K562 (cell line): ENCODE measurements at regions not wholly inside any gene's neighbourhood (a gene's known extent, or its start where the extent isn't known, plus 50 kb on each side); places are given as distances from the start of the nearest gene placed in this dataset.
"Not testable (repeated sequence)": the region's sequence is repeated elsewhere in the genome, so short reads cannot be mapped to it uniquely, and the experiment has no call there.

Experiments used
- ATAC-seq: fragments of 200-7000 bp; cut with Tn5 transposase; 3 replicates; pipeline ENCODE4 v1.9.1; 2020; ENCODE audit warnings: moderate library complexity
- BruUV-seq: library from RNA; stranded (reverse); fragments of 400-500 nt; replicated peaks from 2 replicates; lab custom pipeline; 2021; lab: Mats Ljungman, UMichigan
- CTCF ChIA-PET: fragments of 300-600 bp; formaldehyde crosslinking; extraction: SDS; loops from one replicate; lab custom pipeline; 2021; ENCODE audit warnings: low intra/inter-chr PET ratio; lab: Yijun Ruan, JAX
- POLR2A ChIA-PET: fragments of 300-600, 350-650 bp; sonication (Branson Sonifier 250); formaldehyde crosslinking; extraction: SDS; loops from one replicate; lab custom pipeline; 2021; ENCODE audit warnings: antibody characterized with exemption, inconsistent platforms; lab: Yijun Ruan, JAX
- DNase-seq, 4 experiments: peaks; one replicate each; pipeline versions ENCODE4 v3.0.0 to v3.0.0-alpha.2; 2011 to 2018; ENCODE audit warnings: low spot score in 3 of 4, mixed read lengths in 3 of 4; ENCODE audit errors: extremely low read depth in 1 of 4
- FAIRE-seq: peaks from 2 replicates; lab custom pipeline; 2011; peaks lifted over from hg19 to GRCh38; lab: Jason Lieb, UNC
- H2AFZ ChIP-seq: 2 replicates; pipeline ENCODE4 v1.6.0; 2011; ENCODE audit warnings: low read depth, low read length, control low read depth, inconsistent platforms
- H3K27ac ChIP-seq: fragments of 200-600 bp; 3 replicates; pipeline ENCODE4 v1.8.0; 2011; ENCODE audit warnings: low read depth, mild to moderate bottlenecking, control low read depth, inconsistent platforms, low read length, moderate library complexity, mixed read lengths; ENCODE audit errors: extremely low read depth
- H3K27me3 ChIP-seq, 2 experiments: fragments of 300-600 bp in 1 of 2; 2 replicates in 1 of 2; 3 replicates in 1 of 2; pipeline versions ENCODE4 v1.6.0 to v1.8.0; 2011; ENCODE audit warnings: inconsistent platforms in 2 of 2, low read length in 2 of 2, mild to moderate bottlenecking in 1 of 2, mixed read lengths in 1 of 2, moderate library complexity in 1 of 2; ENCODE audit not compliant: control insufficient read depth in 2 of 2, insufficient read depth in 2 of 2
- H3K36me3 ChIP-seq: fragments of 300-600 bp; 3 replicates; pipeline ENCODE4 v1.8.0; 2011; ENCODE audit warnings: mild to moderate bottlenecking, low read length, inconsistent platforms; ENCODE audit not compliant: control insufficient read depth, insufficient read depth
- H3K4me1 ChIP-seq, 2 experiments: fragments of 200-600 bp in 1 of 2; replicated peaks in 1 of 2; 2 replicates in 1 of 2; 3 replicates in 1 of 2; pipeline versions ENCODE4 v1.5.1 to v1.8.0; 2011; ENCODE audit warnings: inconsistent platforms in 2 of 2, low read length in 2 of 2, mild to moderate bottlenecking in 1 of 2, mixed read lengths in 1 of 2, moderate library complexity in 1 of 2; ENCODE audit not compliant: control insufficient read depth in 2 of 2, insufficient read depth in 2 of 2
- H3K4me2 ChIP-seq: 2 replicates; pipeline ENCODE4 v1.6.1; 2011; ENCODE audit warnings: low read length, control low read depth, inconsistent platforms, mixed read lengths; ENCODE audit not compliant: insufficient read depth
- H3K4me3 ChIP-seq: fragments of 200-600 bp; sonication (generic), shearing (Covaris generic); 2 replicates; pipeline ENCODE4 v1.5.1; 2016; ENCODE audit warnings: control low read depth, inconsistent platforms
- H3K79me2 ChIP-seq: fragments of 200-600 bp; 3 replicates; pipeline ENCODE4 v1.8.0; 2011; ENCODE audit warnings: low read length, inconsistent platforms; ENCODE audit not compliant: control insufficient read depth, insufficient read depth
- H3K9ac ChIP-seq, 2 experiments: 2 replicates each; pipeline versions ENCODE4 v1.6.0 to v1.6.1; 2011; ENCODE audit warnings: low read depth in 2 of 2, low read length in 2 of 2, control low read depth in 1 of 2, inconsistent platforms in 1 of 2, mild to moderate bottlenecking in 1 of 2, mixed read lengths in 1 of 2; ENCODE audit not compliant: insufficient read depth in 1 of 2
- H3K9me1 ChIP-seq: one replicate; pipeline ENCODE4 v1.6.0; 2011; ENCODE audit warnings: inconsistent platforms, mild to moderate bottlenecking, low read length, moderate library complexity; ENCODE audit not compliant: control insufficient read depth, insufficient read depth
- H3K9me3 ChIP-seq: replicated peaks from 2 replicates; pipeline ENCODE4 v1.5.1; 2011; ENCODE audit warnings: low read depth, low read length, inconsistent platforms; ENCODE audit not compliant: control insufficient read depth, insufficient read depth
- H4K20me1 ChIP-seq: replicated peaks from 2 replicates; pipeline ENCODE4 v1.6.1; 2011; ENCODE audit warnings: low read length, inconsistent platforms, mixed read lengths; ENCODE audit not compliant: control insufficient read depth, insufficient read depth
- ILK ChIP-seq: fragments of 450-650 bp; IDR thresholded peaks from 2 replicates; pipeline ENCODE4 v1.6.1; 2016; ENCODE audit warnings: missing genetic modification characterization, low read depth, mild to moderate bottlenecking, missing compliant biosample characterization, moderate library complexity, borderline replicate concordance
- KAT2B ChIP-seq: IDR thresholded peaks from one replicate; pipeline ENCODE4 v1.6.1; 2012; ENCODE audit warnings: low read depth, mild to moderate bottlenecking, control low read depth, inconsistent platforms, low read length, moderate library complexity
- NCOR1 ChIP-seq: fragments of 450-650 bp; IDR thresholded peaks from 2 replicates; pipeline ENCODE4 v1.6.1; 2016; ENCODE audit warnings: mild to moderate bottlenecking, moderate library complexity
- PHTF2 ChIP-seq: fragments of 250-450 bp; sonication (Bioruptor Pico); IDR thresholded peaks from 2 replicates; pipeline ENCODE4 v1.5.0; 2021; ENCODE audit warnings: mild to moderate bottlenecking
- YBX1 ChIP-seq: fragments of 450-650 bp; IDR thresholded peaks from 2 replicates; pipeline ENCODE4 v1.7.1; 2016; ENCODE audit warnings: mild to moderate bottlenecking
- ZBTB7A ChIP-seq: IDR thresholded peaks from 2 replicates; pipeline ENCODE4 v1.6.1; 2011; ENCODE audit warnings: low read depth, mild to moderate bottlenecking, low read length, moderate library complexity, borderline replicate concordance; ENCODE audit not compliant: control insufficient read depth
- WGBS: fragments of 100-300 bp; shearing (Covaris generic); methylation state at CpG from one replicate; pipeline ENCODE4 v1.1.6; 2016; ENCODE audit warnings: low coverage, mixed read lengths; ENCODE audit not compliant: insufficient coverage; ENCODE audit errors: missing lambda C conversion rate; 5-methylcytosine and 5-hydroxymethylcytosine counted together
- in situ Hi-C: fragments of 300-500 bp; cut with MboI; formaldehyde crosslinking; loops from 4 replicates; pipeline ENCODE4 v1.15.0; 2018; ENCODE audit warnings: inconsistent platforms, mixed read lengths
- intact Hi-C: fragments of 100-400 bp; cut with micrococcal nuclease; formaldehyde crosslinking; loops from 2 replicates; pipeline ENCODE4 v1.14.2; 2022
- TF ChIP-seq, protein P1 (sequence below): fragments of 250-450 bp; sonication (Bioruptor Pico); IDR thresholded peaks from 2 replicates; pipeline ENCODE4 v1.4.0; 2020

DNA sequence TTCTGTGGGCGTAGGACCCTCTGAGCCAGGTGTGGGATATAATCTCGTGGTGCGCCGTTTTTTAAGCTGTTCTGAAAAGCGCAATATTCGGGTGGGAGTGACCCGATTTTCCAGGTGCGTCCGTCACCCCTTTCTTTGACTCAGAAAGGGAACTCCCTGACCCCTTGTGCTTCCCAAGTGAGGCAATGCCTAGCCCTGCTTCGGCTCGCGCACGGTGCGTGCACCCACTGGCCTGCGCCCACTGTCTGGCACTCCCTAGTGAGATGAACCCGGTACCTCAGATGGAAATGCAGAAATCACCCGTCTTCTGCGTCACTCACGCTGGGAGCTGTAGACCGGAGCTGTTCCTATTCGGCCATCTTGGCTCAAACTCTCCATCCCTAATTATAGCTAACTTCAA is 82.9 kb downstream of the GASK1B start:
- H3K9me3 ChIP-seq, BruUV-seq, FAIRE-seq, POLR2A ChIA-PET, intact Hi-C loops, H3K4me1 ChIP-seq, H3K27me3 ChIP-seq, H3K79me2 ChIP-seq, H3K36me3 ChIP-seq, H3K9ac ChIP-seq, in situ Hi-C loops, H2AFZ ChIP-seq, H4K20me1 ChIP-seq, H3K4me3 ChIP-seq, CTCF ChIA-PET, H3K27ac ChIP-seq, ATAC-seq, H3K9me1 ChIP-seq, DNase-seq, H3K4me2 ChIP-seq: not testable (repeated sequence)
- 7% methylated on average over 14 of the region's 21 CpGs for WGBS

DNA sequence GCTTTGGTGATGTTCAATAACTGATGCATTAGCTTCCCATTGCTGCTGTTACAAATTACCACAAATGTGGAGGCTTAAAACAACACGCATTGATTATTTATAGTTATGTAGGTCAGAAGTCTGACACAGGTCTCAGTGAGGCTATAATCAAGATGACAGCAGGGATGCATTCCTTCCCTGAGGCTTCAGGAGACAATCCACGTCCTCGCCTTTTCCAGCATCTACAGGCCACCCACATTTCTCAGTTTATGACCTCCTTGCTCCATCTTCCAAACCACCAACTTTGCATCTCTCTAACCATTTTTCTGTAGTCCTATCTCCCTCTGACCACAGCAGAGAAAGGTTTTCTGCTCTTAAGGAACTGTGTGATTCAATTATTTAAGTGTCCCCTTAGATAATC is 92.5 kb downstream of the GASK1B start:
- in situ Hi-C loops = no loop called here
- H4K20me1 ChIP-seq = no peaks in the 10 kb centered on the region
- TF ChIP-seq, protein P1, sequence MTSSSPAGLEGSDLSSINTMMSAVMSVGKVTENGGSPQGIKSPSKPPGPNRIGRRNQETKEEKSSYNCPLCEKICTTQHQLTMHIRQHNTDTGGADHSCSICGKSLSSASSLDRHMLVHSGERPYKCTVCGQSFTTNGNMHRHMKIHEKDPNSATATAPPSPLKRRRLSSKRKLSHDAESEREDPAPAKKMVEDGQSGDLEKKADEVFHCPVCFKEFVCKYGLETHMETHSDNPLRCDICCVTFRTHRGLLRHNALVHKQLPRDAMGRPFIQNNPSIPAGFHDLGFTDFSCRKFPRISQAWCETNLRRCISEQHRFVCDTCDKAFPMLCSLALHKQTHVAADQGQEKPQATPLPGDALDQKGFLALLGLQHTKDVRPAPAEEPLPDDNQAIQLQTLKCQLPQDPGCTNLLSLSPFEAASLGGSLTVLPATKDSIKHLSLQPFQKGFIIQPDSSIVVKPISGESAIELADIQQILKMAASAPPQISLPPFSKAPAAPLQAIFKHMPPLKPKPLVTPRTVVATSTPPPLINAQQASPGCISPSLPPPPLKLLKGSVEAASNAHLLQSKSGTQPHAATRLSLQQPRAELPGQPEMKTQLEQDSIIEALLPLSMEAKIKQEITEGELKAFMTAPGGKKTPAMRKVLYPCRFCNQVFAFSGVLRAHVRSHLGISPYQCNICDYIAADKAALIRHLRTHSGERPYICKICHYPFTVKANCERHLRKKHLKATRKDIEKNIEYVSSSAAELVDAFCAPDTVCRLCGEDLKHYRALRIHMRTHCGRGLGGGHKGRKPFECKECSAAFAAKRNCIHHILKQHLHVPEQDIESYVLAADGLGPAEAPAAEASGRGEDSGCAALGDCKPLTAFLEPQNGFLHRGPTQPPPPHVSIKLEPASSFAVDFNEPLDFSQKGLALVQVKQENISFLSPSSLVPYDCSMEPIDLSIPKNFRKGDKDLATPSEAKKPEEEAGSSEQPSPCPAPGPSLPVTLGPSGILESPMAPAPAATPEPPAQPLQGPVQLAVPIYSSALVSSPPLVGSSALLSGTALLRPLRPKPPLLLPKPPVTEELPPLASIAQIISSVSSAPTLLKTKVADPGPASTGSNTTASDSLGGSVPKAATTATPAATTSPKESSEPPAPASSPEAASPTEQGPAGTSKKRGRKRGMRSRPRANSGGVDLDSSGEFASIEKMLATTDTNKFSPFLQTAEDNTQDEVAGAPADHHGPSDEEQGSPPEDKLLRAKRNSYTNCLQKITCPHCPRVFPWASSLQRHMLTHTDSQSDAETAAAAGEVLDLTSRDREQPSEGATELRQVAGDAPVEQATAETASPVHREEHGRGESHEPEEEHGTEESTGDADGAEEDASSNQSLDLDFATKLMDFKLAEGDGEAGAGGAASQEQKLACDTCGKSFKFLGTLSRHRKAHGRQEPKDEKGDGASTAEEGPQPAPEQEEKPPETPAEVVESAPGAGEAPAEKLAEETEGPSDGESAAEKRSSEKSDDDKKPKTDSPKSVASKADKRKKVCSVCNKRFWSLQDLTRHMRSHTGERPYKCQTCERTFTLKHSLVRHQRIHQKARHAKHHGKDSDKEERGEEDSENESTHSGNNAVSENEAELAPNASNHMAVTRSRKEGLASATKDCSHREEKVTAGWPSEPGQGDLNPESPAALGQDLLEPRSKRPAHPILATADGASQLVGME (CRISPR knock-in tag) = no peak
- TF ChIP-seq NCOR1 = no peak
- TF ChIP-seq PHTF2 (CRISPR knock-in tag) = no peak
- no peak for TF ChIP-seq KAT2B
- TF ChIP-seq ZBTB7A = no peak
- TF ChIP-seq ILK (tag) = no peak
- TF ChIP-seq YBX1 = no peak
- no TSS peak for BruUV-seq
- no peak overlapping the region for H3K4me3 ChIP-seq
- H3K79me2 ChIP-seq = no peaks in the 10 kb centered on the region
- H3K27me3 ChIP-seq = no peaks in the 10 kb centered on the region
- no peaks in the 10 kb centered on the region for H3K36me3 ChIP-seq
- no peak overlapping the region for H3K9ac ChIP-seq
- FAIRE-seq (no peak), ATAC-seq (no peak), DNase-seq (no peak)
- H3K4me2 ChIP-seq = no peak overlapping the region
- POLR2A ChIA-PET = no interaction called here
- CTCF ChIA-PET = no interaction called here
- no peaks in the 10 kb centered on the region for H3K4me1 ChIP-seq
- no peaks in the 10 kb centered on the region for H3K9me3 ChIP-seq
- intact Hi-C loops = no loop called here
- H3K9me1 ChIP-seq = no peaks in the 10 kb centered on the region
- no peak overlapping the region for H3K27ac ChIP-seq
- H2AFZ ChIP-seq = no peak overlapping the region
- WGBS = 0% methylated on average over 3 of the region's 3 CpGs
